ENCODE measurements at regions not wholly inside any gene's neighbourhood (a gene's known extent, or its start where the extent isn't known, plus 50 kb on each side); places are given as distances from the start of the nearest gene placed in this dataset.

GRCh38 chr12:83197483-83197914 lies 510.8 kb downstream of the TMTC2 start:
- ChIA-PET CTCF (interaction anchor here (0.6 kb wide), 1 partner anchor 564 kb away, joined by 3 read pairs; no protein-coding TSS in a partner anchor), POLR2A (no interaction called here)
- H3K4me3 ChIP-seq = no peak overlapping the region
- 7% methylated on average over 4 of the region's 4 CpGs for WGBS (ENCODE audit: missing lambda C conversion rate)
- H3K9me3 ChIP-seq = no peaks in the 10 kb centered on the region; the same call in 2 of the 3 replicates
- H3K27ac ChIP-seq = no peak overlapping the region
- H3K4me2 ChIP-seq = no peak overlapping the region
- DNase-seq (ENCODE audit: low read depth in 1 of 2, low spot score in 1 of 2) = no peak
- no peak for ATAC-seq
- TF ChIP-seq HOXB13 (CRISPR knock-in tag; IDR thresholded peaks at IDR 0.05; ENCODE audit: low read depth) (no peak), ZC3H11A (IDR thresholded peaks at IDR 0.05) (no peak), POLR2A (IDR thresholded peaks at IDR 0.05; ENCODE audit: low read length) (no peak), HOXB5 (CRISPR knock-in tag; IDR thresholded peaks at IDR 0.05) (no peak)
- FAIRE-seq = no peak
- no peaks in the 10 kb centered on the region for H3K4me1 ChIP-seq

DNA sequence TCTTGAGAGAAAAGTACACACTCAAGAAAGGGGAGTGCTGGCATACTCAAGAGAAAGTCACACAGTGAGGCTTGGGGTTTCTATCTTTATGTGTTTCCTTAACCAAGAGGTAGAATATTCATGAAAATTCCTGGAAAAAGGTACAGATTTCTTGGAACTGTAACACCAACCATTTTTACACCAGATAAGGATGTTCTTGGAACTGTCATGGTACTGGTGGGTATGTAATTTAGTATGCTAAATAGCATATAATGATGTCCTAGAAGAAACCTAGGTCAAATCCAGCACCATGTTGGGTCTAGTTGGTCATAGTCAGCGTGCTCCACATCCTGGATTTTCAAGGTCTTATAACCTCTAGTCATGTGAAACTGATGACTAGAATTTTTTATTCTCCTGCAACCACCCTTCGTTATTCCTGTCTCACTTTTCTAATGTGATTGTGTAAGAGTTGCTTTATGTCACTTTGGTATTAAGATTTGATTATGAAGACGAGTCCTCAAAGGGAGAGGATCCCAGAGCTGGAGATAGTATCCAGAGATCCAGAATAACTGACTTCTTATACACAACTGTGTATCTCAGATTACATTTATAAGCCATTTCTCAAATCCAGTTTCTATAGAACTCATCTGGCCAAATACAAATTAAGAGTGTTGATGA lies 510.1 kb downstream of the TMTC2 start:
- DNase-seq (ENCODE audit: low read depth in 1 of 2, low spot score in 1 of 2) (no peak), FAIRE-seq (peak; percentile 18), ATAC-seq (no peak)
- ChIA-PET CTCF (no interaction called here), POLR2A (no interaction called here)
- H3K4me3 ChIP-seq = no peak overlapping the region
- H3K4me2 ChIP-seq = no peak overlapping the region
- H3K27ac ChIP-seq = no peak overlapping the region
- no peaks in the 10 kb centered on the region for H3K4me1 ChIP-seq
- no peaks in the 10 kb centered on the region; the same call in 2 of the 3 replicates for H3K9me3 ChIP-seq
- TF ChIP-seq MAZ (IDR thresholded peaks at IDR 0.05; ENCODE audit: borderline replicate concordance, low read depth, low read length) (no peak), NFE2L2 (conservative IDR thresholded peaks at IDR 0.05; ENCODE audit: low read length) (no peak), RAD21 (conservative IDR thresholded peaks at IDR 0.05 in 1 of 2, IDR thresholded peaks at IDR 0.05 in 1 of 2) (no peak)
- 14% methylated on average over 3 of the region's 3 CpGs for WGBS (ENCODE audit: missing lambda C conversion rate)

GRCh38 chr12:83190631-83191390 lies 504.1 kb downstream of the TMTC2 start:
- H3K4me1 ChIP-seq = no peaks in the 10 kb centered on the region
- TF ChIP-seq FOSB (CRISPR knock-in tag; IDR thresholded peaks at IDR 0.05) (no peak), SREBF2 (IDR thresholded peaks at IDR 0.05) (no peak), HOXB5 (CRISPR knock-in tag; IDR thresholded peaks at IDR 0.05) (no peak), HES2 (IDR thresholded peaks at IDR 0.05) (no peak), ZFP36 (IDR thresholded peaks at IDR 0.05; ENCODE audit: borderline replicate concordance, partially characterized antibody) (no peak), RAD21 (conservative IDR thresholded peaks at IDR 0.05 in 1 of 2, IDR thresholded peaks at IDR 0.05 in 1 of 2) (no peak), PBX3 (IDR thresholded peaks at IDR 0.05) (no peak), POLR2A (IDR thresholded peaks at IDR 0.05; ENCODE audit: low read length) (no peak), HEYL (CRISPR knock-in tag; IDR thresholded peaks at IDR 0.05) (no peak), CHD4 (IDR thresholded peaks at IDR 0.05; ENCODE audit: borderline replicate concordance) (no peak), ESRRA (IDR thresholded peaks at IDR 0.05; ENCODE audit: borderline replicate concordance, low read length) (no peak), PHF8 (IDR thresholded peaks at IDR 0.05; ENCODE audit: borderline replicate concordance, low read depth) (no peak), MYC (IDR thresholded peaks at IDR 0.05; ENCODE audit: borderline replicate concordance, low read length) (no peak), EHF (CRISPR knock-in tag; IDR thresholded peaks at IDR 0.05) (no peak), TP53 (CRISPR knock-in tag; IDR thresholded peaks at IDR 0.05) (no peak), CTCF (IDR thresholded peaks at IDR 0.05) (no peak), CBX8 (IDR thresholded peaks at IDR 0.05) (no peak)
- TF ChIP-seq, protein P1, sequence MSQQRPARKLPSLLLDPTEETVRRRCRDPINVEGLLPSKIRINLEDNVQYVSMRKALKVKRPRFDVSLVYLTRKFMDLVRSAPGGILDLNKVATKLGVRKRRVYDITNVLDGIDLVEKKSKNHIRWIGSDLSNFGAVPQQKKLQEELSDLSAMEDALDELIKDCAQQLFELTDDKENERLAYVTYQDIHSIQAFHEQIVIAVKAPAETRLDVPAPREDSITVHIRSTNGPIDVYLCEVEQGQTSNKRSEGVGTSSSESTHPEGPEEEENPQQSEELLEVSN (IDR thresholded peaks at IDR 0.05; ENCODE audit: borderline replicate concordance, low read depth) = no peak
- TF ChIP-seq, protein P2, sequence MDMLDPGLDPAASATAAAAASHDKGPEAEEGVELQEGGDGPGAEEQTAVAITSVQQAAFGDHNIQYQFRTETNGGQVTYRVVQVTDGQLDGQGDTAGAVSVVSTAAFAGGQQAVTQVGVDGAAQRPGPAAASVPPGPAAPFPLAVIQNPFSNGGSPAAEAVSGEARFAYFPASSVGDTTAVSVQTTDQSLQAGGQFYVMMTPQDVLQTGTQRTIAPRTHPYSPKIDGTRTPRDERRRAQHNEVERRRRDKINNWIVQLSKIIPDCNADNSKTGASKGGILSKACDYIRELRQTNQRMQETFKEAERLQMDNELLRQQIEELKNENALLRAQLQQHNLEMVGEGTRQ (IDR thresholded peaks at IDR 0.05) = no peak
- TF ChIP-seq, protein P3, sequence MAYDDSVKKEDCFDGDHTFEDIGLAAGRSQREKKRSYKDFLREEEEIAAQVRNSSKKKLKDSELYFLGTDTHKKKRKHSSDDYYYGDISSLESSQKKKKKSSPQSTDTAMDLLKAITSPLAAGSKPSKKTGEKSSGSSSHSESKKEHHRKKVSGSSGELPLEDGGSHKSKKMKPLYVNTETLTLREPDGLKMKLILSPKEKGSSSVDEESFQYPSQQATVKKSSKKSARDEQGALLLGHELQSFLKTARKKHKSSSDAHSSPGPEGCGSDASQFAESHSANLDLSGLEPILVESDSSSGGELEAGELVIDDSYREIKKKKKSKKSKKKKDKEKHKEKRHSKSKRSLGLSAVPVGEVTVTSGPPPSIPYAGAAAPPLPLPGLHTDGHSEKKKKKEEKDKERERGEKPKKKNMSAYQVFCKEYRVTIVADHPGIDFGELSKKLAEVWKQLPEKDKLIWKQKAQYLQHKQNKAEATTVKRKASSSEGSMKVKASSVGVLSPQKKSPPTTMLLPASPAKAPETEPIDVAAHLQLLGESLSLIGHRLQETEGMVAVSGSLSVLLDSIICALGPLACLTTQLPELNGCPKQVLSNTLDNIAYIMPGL (CRISPR knock-in tag; IDR thresholded peaks at IDR 0.05; ENCODE audit: borderline replicate concordance) = no peak
- 34% methylated on average over 8 of the region's 8 CpGs for WGBS (ENCODE audit: missing lambda C conversion rate)
- no peak overlapping the region for H3K27ac ChIP-seq
- H3K4me3 ChIP-seq = no peak overlapping the region
- H3K4me2 ChIP-seq = no peak overlapping the region
- FAIRE-seq = no peak
- POLR2A ChIA-PET = no interaction called here
- no peaks in the 10 kb centered on the region for H3K9me3 ChIP-seq
- CTCF ChIA-PET = interaction anchor here (1.0 kb wide), 1 partner anchor 10 kb away, joined by 5 read pairs; no protein-coding TSS in a partner anchor
- no peak for ATAC-seq
- DNase-seq (ENCODE audit: low read depth in 1 of 2, low spot score in 1 of 2) = no peak

All from A549 (cell line).